SK-N-SH treated with all-trans-retinoic acid at 6 μM for 48 hours (cell line): ENCODE measurements at regions not wholly inside any gene's neighbourhood (a gene's known extent, or its start where the extent isn't known, plus 50 kb on each side); places are given as distances from the start of the nearest gene placed in this dataset.

Experiments used
- ATAC-seq: fragments of 200-7000 bp; cut with Tn5 transposase; 3 replicates; pipeline ENCODE4 v1.9.1; 2020; ENCODE audit warnings: mild to moderate bottlenecking, moderate library complexity
- ARNTL ChIP-seq: fragments of 450-650 bp; formaldehyde crosslinking; IDR thresholded peaks from 2 replicates; pipeline ENCODE4 v1.5.0; 2020; ENCODE audit warnings: low read depth, mild to moderate bottlenecking, moderate library complexity, borderline replicate concordance
- BACH2 ChIP-seq: fragments of 250-450 bp; sonication (Bioruptor Pico); IDR thresholded peaks from 2 replicates; pipeline ENCODE4 v1.9.0; 2021; ENCODE audit warnings: mild to moderate bottlenecking, borderline replicate concordance
- CSDC2 ChIP-seq: fragments of 250-450 bp; sonication (Bioruptor Pico); IDR thresholded peaks from 2 replicates; pipeline ENCODE4 v1.5.0; 2020; ENCODE audit warnings: mild to moderate bottlenecking, moderate library complexity
- GLIS3 ChIP-seq: fragments of 250-450 bp; sonication (Bioruptor Pico); IDR thresholded peaks from 2 replicates; pipeline ENCODE4 v1.5.0; 2020; ENCODE audit warnings: mild to moderate bottlenecking, moderate library complexity
- ISL1 ChIP-seq: fragments of 250-450 bp; sonication (Bioruptor Pico); IDR thresholded peaks from 2 replicates; pipeline ENCODE4 v2.1.2; 2022; ENCODE audit warnings: mild to moderate bottlenecking, moderate library complexity
- OSR1 ChIP-seq: fragments of 250-450 bp; sonication (Bioruptor Pico); IDR thresholded peaks from 2 replicates; pipeline ENCODE4 v1.8.0; 2022; ENCODE audit warnings: moderate library complexity, mild to moderate bottlenecking, inconsistent platforms
- PPARA ChIP-seq: fragments of 250-450 bp; sonication (Bioruptor Pico); IDR thresholded peaks from 2 replicates; pipeline ENCODE4 v1.5.0; 2020; ENCODE audit warnings: mild to moderate bottlenecking, borderline replicate concordance
- RARB ChIP-seq: fragments of 250-450 bp; sonication (Bioruptor Pico); IDR thresholded peaks from 2 replicates; pipeline ENCODE4 v1.8.0; 2021; ENCODE audit warnings: mild to moderate bottlenecking, moderate library complexity
- SNAI2 ChIP-seq: fragments of 250-450 bp; sonication (Bioruptor Pico); IDR thresholded peaks from 2 replicates; pipeline ENCODE4 v1.5.0; 2020; ENCODE audit warnings: mild to moderate bottlenecking, moderate library complexity
- TCF4 ChIP-seq: fragments of 250-450 bp; sonication (Bioruptor Pico); IDR thresholded peaks from 2 replicates; pipeline ENCODE4 v1.8.0; 2021; ENCODE audit warnings: mild to moderate bottlenecking, moderate library complexity, borderline replicate concordance
- TOX ChIP-seq: fragments of 250-450 bp; sonication (Bioruptor Pico); IDR thresholded peaks from 2 replicates; pipeline ENCODE4 v1.8.0; 2021; ENCODE audit warnings: mild to moderate bottlenecking, moderate library complexity, borderline replicate concordance
- ZC3H10 ChIP-seq: fragments of 250-450 bp; sonication (Bioruptor Pico); IDR thresholded peaks from 2 replicates; pipeline ENCODE4 v1.5.1; 2021; ENCODE audit warnings: mild to moderate bottlenecking, moderate library complexity
- ZFP3 ChIP-seq: fragments of 250-450 bp; sonication (Bioruptor Pico); IDR thresholded peaks from 2 replicates; pipeline ENCODE4 v1.5.0; 2020; ENCODE audit warnings: mild to moderate bottlenecking, moderate library complexity
- ZFP30 ChIP-seq: fragments of 450-650 bp; formaldehyde crosslinking; IDR thresholded peaks from 2 replicates; pipeline ENCODE4 v1.5.0; 2022; ENCODE audit warnings: mild to moderate bottlenecking, moderate library complexity
- ZNF565 ChIP-seq: fragments of 450-650 bp; formaldehyde crosslinking; conservative IDR thresholded peaks from 2 replicates; pipeline ENCODE4 v1.5.0; 2020; ENCODE audit warnings: low read depth, mild to moderate bottlenecking, moderate library complexity
- ZNF70 ChIP-seq: fragments of 450-650 bp; formaldehyde crosslinking; IDR thresholded peaks from 2 replicates; pipeline ENCODE4 v1.5.0; 2020; ENCODE audit warnings: mild to moderate bottlenecking, moderate library complexity
- ZNF8 ChIP-seq: fragments of 450-650 bp; formaldehyde crosslinking; IDR thresholded peaks from 2 replicates; pipeline ENCODE4 v1.5.0; 2020; ENCODE audit warnings: mild to moderate bottlenecking, moderate library complexity
- TF ChIP-seq, protein P1 (sequence below): fragments of 250-450 bp; sonication (Bioruptor Pico); IDR thresholded peaks from 2 replicates; pipeline ENCODE4 v1.5.1; 2021; ENCODE audit warnings: mild to moderate bottlenecking, moderate library complexity
- TF ChIP-seq, protein P2 (sequence below): fragments of 250-450 bp; sonication (Bioruptor Pico); IDR thresholded peaks from 2 replicates; pipeline ENCODE4 v1.8.0; 2021; ENCODE audit warnings: low read depth, mild to moderate bottlenecking, moderate library complexity, borderline replicate concordance
- TF ChIP-seq, protein P3 (sequence below): fragments of 250-450 bp; sonication (Bioruptor Pico); IDR thresholded peaks from 2 replicates; pipeline ENCODE4 v1.5.1; 2020; ENCODE audit warnings: low read depth, mild to moderate bottlenecking, moderate library complexity
- TF ChIP-seq, protein P4 (sequence below): fragments of 250-450 bp; sonication (Bioruptor Pico); IDR thresholded peaks from 2 replicates; pipeline ENCODE4 v1.8.0; 2020; ENCODE audit warnings: mild to moderate bottlenecking, moderate library complexity, borderline replicate concordance
- TF ChIP-seq, protein P5 (sequence below): fragments of 250-450 bp; sonication (Bioruptor Pico); IDR thresholded peaks from 2 replicates; pipeline ENCODE4 v1.5.0; 2020; ENCODE audit warnings: mild to moderate bottlenecking, moderate library complexity

DNA sequence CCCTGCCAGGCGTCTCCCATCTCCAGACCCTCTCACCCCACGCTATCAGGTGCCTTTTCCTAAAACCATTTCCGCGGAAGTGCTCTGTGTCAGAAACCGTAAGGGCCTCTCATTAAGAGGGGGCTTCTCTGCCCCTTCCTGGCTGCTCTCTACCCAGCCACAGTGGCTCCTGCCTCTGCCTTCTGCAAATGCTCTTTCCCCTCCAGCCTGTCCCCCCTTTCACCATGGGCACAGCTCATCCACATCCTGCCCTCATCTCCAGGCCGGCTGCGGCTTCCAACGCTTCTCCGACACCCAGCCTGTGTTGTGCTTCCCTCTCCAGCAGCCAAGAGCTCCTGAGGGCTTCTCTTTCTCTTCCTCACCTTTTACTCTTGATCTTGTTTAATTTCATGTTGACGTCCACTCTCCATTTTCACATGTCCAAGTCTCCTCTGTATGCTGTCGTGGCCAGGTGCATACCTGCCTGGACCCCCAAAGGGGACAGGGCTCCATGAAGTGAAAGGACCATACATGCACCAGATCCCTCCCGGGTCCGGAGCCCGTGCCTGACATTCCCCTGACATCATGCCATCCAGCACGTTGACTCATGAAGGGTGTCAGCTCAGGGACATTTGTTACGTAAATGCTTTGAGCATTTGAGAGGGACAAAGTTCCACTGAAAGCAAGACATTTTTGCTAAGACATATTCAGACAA, 306.5 kb downstream of the AJAP1 start:
- TF ChIP-seq ZFP3 (no peak), BACH2 (no peak), GLIS3 (CRISPR knock-in tag) (no peak), OSR1 (CRISPR knock-in tag) (no peak), ZNF565 (CRISPR knock-in tag) (no peak)
- TF ChIP-seq, protein P1, sequence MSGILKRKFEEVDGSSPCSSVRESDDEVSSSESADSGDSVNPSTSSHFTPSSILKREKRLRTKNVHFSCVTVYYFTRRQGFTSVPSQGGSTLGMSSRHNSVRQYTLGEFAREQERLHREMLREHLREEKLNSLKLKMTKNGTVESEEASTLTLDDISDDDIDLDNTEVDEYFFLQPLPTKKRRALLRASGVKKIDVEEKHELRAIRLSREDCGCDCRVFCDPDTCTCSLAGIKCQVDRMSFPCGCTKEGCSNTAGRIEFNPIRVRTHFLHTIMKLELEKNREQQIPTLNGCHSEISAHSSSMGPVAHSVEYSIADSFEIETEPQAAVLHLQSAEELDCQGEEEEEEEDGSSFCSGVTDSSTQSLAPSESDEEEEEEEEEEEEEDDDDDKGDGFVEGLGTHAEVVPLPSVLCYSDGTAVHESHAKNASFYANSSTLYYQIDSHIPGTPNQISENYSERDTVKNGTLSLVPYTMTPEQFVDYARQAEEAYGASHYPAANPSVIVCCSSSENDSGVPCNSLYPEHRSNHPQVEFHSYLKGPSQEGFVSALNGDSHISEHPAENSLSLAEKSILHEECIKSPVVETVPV, result no peak
- no peak for ATAC-seq

DNA sequence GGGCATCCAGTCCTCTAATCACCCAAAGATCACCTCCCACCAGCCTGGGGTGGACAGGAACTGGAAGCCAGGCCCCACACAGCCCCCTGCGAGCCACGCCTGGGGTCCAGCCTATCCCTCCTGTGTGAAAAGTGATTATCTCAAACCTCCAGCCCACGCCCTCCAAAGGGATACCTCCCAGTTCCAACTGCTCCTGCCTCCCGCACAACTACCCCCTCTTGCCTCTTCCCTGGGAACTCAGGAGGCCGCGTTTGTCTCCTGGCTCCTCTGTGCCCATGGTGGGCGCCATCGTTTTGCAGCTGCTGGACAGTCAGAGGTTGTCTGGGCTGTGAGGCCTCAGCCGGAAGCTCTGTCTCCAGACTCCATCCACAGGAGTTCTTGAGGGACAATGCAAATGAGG, 305.9 kb downstream of the AJAP1 start:
- ATAC-seq, result no peak
- TF ChIP-seq ZFP3 (no peak), RARB (CRISPR knock-in tag) (no peak), ISL1 (no peak), BACH2 (no peak), ZC3H10 (CRISPR knock-in tag) (no peak), GLIS3 (CRISPR knock-in tag) (no peak), ZNF70 (CRISPR knock-in tag) (no peak), TCF4 (CRISPR knock-in tag) (no peak), ZFP30 (CRISPR knock-in tag) (no peak), ZNF565 (CRISPR knock-in tag) (no peak)
- TF ChIP-seq, protein P2, sequence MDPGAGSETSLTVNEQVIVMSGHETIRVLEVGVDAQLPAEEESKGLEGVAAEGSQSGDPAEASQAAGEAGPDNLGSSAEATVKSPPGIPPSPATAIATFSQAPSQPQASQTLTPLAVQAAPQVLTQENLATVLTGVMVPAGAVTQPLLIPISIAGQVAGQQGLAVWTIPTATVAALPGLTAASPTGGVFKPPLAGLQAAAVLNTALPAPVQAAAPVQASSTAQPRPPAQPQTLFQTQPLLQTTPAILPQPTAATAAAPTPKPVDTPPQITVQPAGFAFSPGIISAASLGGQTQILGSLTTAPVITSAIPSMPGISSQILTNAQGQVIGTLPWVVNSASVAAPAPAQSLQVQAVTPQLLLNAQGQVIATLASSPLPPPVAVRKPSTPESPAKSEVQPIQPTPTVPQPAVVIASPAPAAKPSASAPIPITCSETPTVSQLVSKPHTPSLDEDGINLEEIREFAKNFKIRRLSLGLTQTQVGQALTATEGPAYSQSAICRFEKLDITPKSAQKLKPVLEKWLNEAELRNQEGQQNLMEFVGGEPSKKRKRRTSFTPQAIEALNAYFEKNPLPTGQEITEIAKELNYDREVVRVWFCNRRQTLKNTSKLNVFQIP (CRISPR knock-in tag), result no peak
- TF ChIP-seq, protein P3, sequence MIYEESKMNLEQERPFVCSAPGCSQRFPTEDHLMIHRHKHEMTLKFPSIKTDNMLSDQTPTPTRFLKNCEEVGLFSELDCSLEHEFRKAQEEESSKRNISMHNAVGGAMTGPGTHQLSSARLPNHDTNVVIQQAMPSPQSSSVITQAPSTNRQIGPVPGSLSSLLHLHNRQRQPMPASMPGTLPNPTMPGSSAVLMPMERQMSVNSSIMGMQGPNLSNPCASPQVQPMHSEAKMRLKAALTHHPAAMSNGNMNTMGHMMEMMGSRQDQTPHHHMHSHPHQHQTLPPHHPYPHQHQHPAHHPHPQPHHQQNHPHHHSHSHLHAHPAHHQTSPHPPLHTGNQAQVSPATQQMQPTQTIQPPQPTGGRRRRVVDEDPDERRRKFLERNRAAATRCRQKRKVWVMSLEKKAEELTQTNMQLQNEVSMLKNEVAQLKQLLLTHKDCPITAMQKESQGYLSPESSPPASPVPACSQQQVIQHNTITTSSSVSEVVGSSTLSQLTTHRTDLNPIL (CRISPR knock-in tag), result no peak

DNA sequence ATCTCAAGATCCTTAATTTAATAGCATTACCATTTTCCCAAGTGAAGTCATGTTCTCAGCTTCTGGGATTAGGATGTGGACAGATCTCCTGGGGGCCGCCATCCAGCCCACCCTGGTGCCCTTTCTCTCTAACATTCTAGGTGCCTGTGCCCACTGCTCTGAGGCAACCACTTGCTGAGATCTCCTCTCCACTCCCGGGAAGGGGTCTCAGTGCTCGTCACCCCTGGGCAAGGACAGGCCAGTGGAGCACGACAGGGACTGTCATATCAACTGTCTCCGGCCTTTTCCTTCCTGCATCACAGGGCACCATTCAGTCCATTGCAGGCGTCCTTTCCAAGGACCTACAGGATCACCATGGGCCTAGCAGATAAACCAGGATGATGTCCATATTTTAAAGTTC, 304.8 kb downstream of the AJAP1 start:
- no peak for ATAC-seq
- TF ChIP-seq ZFP3, result no peak
- TF ChIP-seq RARB (CRISPR knock-in tag), result no peak
- no peak for TF ChIP-seq BACH2
- TF ChIP-seq ISL1, result no peak
- TF ChIP-seq OSR1 (CRISPR knock-in tag), result no peak
- TF ChIP-seq, protein P1, result no peak
- TF ChIP-seq, protein P4, sequence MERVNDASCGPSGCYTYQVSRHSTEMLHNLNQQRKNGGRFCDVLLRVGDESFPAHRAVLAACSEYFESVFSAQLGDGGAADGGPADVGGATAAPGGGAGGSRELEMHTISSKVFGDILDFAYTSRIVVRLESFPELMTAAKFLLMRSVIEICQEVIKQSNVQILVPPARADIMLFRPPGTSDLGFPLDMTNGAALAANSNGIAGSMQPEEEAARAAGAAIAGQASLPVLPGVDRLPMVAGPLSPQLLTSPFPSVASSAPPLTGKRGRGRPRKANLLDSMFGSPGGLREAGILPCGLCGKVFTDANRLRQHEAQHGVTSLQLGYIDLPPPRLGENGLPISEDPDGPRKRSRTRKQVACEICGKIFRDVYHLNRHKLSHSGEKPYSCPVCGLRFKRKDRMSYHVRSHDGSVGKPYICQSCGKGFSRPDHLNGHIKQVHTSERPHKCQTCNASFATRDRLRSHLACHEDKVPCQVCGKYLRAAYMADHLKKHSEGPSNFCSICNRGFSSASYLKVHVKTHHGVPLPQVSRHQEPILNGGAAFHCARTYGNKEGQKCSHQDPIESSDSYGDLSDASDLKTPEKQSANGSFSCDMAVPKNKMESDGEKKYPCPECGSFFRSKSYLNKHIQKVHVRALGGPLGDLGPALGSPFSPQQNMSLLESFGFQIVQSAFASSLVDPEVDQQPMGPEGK (CRISPR knock-in tag), result no peak
- TF ChIP-seq TOX (CRISPR knock-in tag), result no peak
- TF ChIP-seq PPARA (CRISPR knock-in tag), result no peak
- TF ChIP-seq SNAI2 (CRISPR knock-in tag), result no peak
- no peak for TF ChIP-seq ARNTL (CRISPR knock-in tag)
- TF ChIP-seq ZFP30 (CRISPR knock-in tag), result no peak
- TF ChIP-seq TCF4 (CRISPR knock-in tag), result no peak

DNA sequence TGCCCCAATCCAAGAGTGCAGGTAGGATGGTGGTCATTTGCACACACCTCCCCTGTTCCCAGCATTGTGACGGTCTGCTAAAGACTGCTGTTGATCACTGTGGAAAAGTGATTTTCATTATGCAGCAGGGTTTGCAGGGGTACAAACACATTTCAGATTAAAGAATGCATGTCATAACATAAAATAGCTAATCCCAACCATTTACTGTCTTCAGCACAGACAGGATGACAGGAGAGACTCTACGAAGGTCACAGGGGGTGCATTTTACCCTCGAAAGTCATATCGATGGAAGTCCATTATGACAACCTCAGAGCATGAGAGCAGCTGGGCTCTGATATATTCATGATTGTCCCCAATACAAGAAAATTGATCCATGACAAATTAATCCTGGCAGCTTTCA, 302.6 kb downstream of the AJAP1 start:
- no peak for ATAC-seq
- TF ChIP-seq ISL1 (no peak), SNAI2 (CRISPR knock-in tag) (no peak), CSDC2 (no peak), PPARA (CRISPR knock-in tag) (no peak), ZNF8 (CRISPR knock-in tag) (no peak), TCF4 (CRISPR knock-in tag) (no peak), ZC3H10 (CRISPR knock-in tag) (no peak), ZFP3 (no peak), ZNF70 (CRISPR knock-in tag) (no peak), ZNF565 (CRISPR knock-in tag) (no peak), TOX (CRISPR knock-in tag) (no peak)
- TF ChIP-seq, protein P5, sequence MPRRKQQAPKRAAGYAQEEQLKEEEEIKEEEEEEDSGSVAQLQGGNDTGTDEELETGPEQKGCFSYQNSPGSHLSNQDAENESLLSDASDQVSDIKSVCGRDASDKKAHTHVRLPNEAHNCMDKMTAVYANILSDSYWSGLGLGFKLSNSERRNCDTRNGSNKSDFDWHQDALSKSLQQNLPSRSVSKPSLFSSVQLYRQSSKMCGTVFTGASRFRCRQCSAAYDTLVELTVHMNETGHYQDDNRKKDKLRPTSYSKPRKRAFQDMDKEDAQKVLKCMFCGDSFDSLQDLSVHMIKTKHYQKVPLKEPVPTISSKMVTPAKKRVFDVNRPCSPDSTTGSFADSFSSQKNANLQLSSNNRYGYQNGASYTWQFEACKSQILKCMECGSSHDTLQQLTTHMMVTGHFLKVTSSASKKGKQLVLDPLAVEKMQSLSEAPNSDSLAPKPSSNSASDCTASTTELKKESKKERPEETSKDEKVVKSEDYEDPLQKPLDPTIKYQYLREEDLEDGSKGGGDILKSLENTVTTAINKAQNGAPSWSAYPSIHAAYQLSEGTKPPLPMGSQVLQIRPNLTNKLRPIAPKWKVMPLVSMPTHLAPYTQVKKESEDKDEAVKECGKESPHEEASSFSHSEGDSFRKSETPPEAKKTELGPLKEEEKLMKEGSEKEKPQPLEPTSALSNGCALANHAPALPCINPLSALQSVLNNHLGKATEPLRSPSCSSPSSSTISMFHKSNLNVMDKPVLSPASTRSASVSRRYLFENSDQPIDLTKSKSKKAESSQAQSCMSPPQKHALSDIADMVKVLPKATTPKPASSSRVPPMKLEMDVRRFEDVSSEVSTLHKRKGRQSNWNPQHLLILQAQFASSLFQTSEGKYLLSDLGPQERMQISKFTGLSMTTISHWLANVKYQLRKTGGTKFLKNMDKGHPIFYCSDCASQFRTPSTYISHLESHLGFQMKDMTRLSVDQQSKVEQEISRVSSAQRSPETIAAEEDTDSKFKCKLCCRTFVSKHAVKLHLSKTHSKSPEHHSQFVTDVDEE (CRISPR knock-in tag), result no peak
- TF ChIP-seq, protein P3 (CRISPR knock-in tag), result no peak
